HEK293T (cell line): ENCODE measurements at regions not wholly inside any gene's neighbourhood (a gene's known extent, or its start where the extent isn't known, plus 50 kb on each side); places are given as distances from the start of the nearest gene placed in this dataset.

Source experiments
- CTCF ChIA-PET: fragments of 350-600 bp; formaldehyde crosslinking; extraction: SDS; loops from one replicate; lab custom pipeline; 2021; ENCODE audit warnings: antibody characterized with exemption, inconsistent platforms; lab: Yijun Ruan, JAX
- POLR2A ChIA-PET: fragments of 350-600 bp; formaldehyde crosslinking; extraction: SDS; loops from one replicate; lab custom pipeline; 2020; ENCODE audit warnings: antibody characterized with exemption, inconsistent platforms; lab: Yijun Ruan, JAX
- DNase-seq: peaks from one replicate; pipeline ENCODE4 v3.0.0; 2012; ENCODE audit warnings: mixed read lengths; ENCODE audit errors: extremely low spot score
- ARNT ChIP-seq: fragments of 450-650 bp; IDR thresholded peaks from 2 replicates; pipeline ENCODE4 v1.6.1; 2017; ENCODE audit warnings: mild to moderate bottlenecking
- BHLHE40 ChIP-seq: fragments of 450-650 bp; IDR thresholded peaks from 2 replicates; pipeline ENCODE4 v1.6.1; 2016; ENCODE audit warnings: mild to moderate bottlenecking, moderate library complexity, borderline replicate concordance
- CTBP1 ChIP-seq: fragments of 450-650 bp; IDR thresholded peaks from 2 replicates; pipeline ENCODE4 v1.6.1; 2016; ENCODE audit warnings: borderline replicate concordance
- ELF4 ChIP-seq: fragments of 450-650 bp; IDR thresholded peaks from 2 replicates; pipeline ENCODE4 v1.6.1; 2017; ENCODE audit warnings: antibody characterized with exemption
- FOXA1 ChIP-seq: fragments of 450-650 bp; IDR thresholded peaks from 2 replicates; pipeline ENCODE4 v1.6.1; 2016; ENCODE audit warnings: mild to moderate bottlenecking
- FOXK2 ChIP-seq: fragments of 450-650 bp; IDR thresholded peaks from 2 replicates; pipeline ENCODE4 v1.6.1; 2016; ENCODE audit warnings: mild to moderate bottlenecking
- FOXM1 ChIP-seq: fragments of 450-650 bp; IDR thresholded peaks from 2 replicates; pipeline ENCODE4 v1.6.1; 2017; ENCODE audit warnings: mild to moderate bottlenecking, borderline replicate concordance
- HDGF ChIP-seq: fragments of 450-650 bp; IDR thresholded peaks from 2 replicates; pipeline ENCODE4 v1.6.1; 2017; ENCODE audit warnings: antibody characterized with exemption, borderline replicate concordance
- L3MBTL2 ChIP-seq: fragments of 450-650 bp; conservative IDR thresholded peaks from 2 replicates; pipeline ENCODE4 v1.6.1; 2016; ENCODE audit warnings: mild to moderate bottlenecking
- LEF1 ChIP-seq: fragments of 450-650 bp; IDR thresholded peaks from 2 replicates; pipeline ENCODE4 v1.6.1; 2017; ENCODE audit warnings: mild to moderate bottlenecking, borderline replicate concordance
- NFRKB ChIP-seq: fragments of 450-650 bp; IDR thresholded peaks from 2 replicates; pipeline ENCODE4 v1.6.1; 2016; ENCODE audit warnings: mild to moderate bottlenecking, moderate library complexity
- PKNOX1 ChIP-seq: fragments of 450-650 bp; IDR thresholded peaks from 2 replicates; pipeline ENCODE4 v1.6.1; 2016
- SP1 ChIP-seq: fragments of 450-650 bp; IDR thresholded peaks from 2 replicates; pipeline ENCODE4 v1.6.1; 2017
- SUZ12 ChIP-seq: fragments of 450-650 bp; IDR thresholded peaks from 2 replicates; pipeline ENCODE4 v1.6.1; 2016; ENCODE audit warnings: mild to moderate bottlenecking
- TARDBP ChIP-seq: fragments of 450-650 bp; IDR thresholded peaks from 2 replicates; pipeline ENCODE4 v1.6.1; 2016
- ZNF384 ChIP-seq: fragments of 450-650 bp; IDR thresholded peaks from 2 replicates; pipeline ENCODE4 v1.6.1; 2016

- CTCF ChIA-PET = no interaction called here
- no peak for DNase-seq
- no peak for TF ChIP-seq ARNT
- TF ChIP-seq SP1 = no peak
- POLR2A ChIA-PET = no interaction called here
Measured at GRCh38 chr3:46119253-46119652, 88.9 kb downstream of the CCR1 start.

DNA sequence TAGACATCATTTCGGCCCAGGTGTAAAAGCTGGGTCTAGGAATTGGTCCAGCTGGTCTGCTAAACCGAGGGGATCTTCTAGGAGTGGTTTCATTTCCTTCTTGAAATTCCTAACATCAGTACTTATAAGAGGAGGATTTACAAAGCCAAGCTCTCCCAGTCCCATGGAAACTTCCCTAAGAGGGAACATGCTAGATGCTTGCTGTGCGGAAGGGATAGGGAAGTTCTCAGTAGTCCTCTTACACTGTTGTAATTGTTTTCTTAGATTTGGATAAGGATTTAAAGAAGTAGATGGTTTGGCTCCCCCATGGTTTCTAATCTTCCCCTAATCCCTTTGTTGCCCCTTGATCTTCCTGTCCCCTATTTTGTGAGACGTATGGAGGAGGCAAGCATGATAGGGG lies 89.7 kb upstream of the XCR1 start:
- ChIA-PET CTCF (no interaction called here), POLR2A (no interaction called here)
- DNase-seq = no peak
- no peak for TF ChIP-seq BHLHE40
- TF ChIP-seq FOXA1 = no peak
- no peak for TF ChIP-seq ZNF384
- no peak for TF ChIP-seq SUZ12
- no peak for TF ChIP-seq NFRKB
- TF ChIP-seq FOXK2 = no peak
- no peak for TF ChIP-seq LEF1
- no peak for TF ChIP-seq ELF4
- no peak for TF ChIP-seq HDGF
- no peak for TF ChIP-seq FOXM1
- TF ChIP-seq CTBP1 = no peak
- TF ChIP-seq L3MBTL2 = no peak

GRCh38 chr3:46114323-46114988 lies 87.2 kb upstream of the XCR1 start:
- ChIA-PET POLR2A (no interaction called here), CTCF (no interaction called here)
- TF ChIP-seq TARDBP = no peak
- no peak for TF ChIP-seq ZNF384
- TF ChIP-seq NFRKB = no peak
- TF ChIP-seq ELF4 = no peak
- no peak for TF ChIP-seq FOXA1
- TF ChIP-seq ARNT = no peak
- no peak for TF ChIP-seq BHLHE40
- no peak for TF ChIP-seq FOXM1
- TF ChIP-seq SP1 = no peak
- no peak for TF ChIP-seq PKNOX1
- no peak for TF ChIP-seq L3MBTL2
- no peak for TF ChIP-seq FOXK2
- TF ChIP-seq CTBP1 = no peak
- TF ChIP-seq LEF1 = no peak
- no peak for TF ChIP-seq SUZ12
- TF ChIP-seq HDGF = no peak
- DNase-seq = no peak

DNA sequence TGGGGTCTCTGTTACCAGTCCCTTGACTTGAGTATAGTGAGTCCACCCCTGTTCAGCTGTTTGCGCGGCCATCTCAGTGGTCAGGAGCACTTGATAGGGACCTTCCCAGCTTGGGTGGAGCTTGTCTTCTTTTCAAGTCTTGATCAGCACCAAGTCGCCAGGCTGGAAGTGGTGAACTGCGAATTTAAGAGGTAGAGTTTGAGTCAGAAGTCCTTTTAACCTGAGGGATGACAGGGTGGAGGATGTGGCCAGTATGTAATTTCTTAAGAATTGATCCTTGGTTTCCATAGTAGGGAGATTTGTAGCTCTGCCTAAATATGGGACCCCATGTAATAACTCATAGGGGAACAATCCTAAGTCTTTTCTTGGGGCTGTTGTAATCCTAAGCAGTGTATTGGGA lies 86.3 kb upstream of the XCR1 start:
- POLR2A ChIA-PET = no interaction called here
- CTCF ChIA-PET = no interaction called here
- no peak for TF ChIP-seq SP1
- no peak for TF ChIP-seq NFRKB
- TF ChIP-seq BHLHE40 = no peak
- TF ChIP-seq L3MBTL2 = no peak
- no peak for DNase-seq

GRCh38 chr3:46112984-46113383 lies 85.7 kb upstream of the XCR1 start:
- TF ChIP-seq FOXM1 (no peak), HDGF (no peak), LEF1 (no peak), NFRKB (no peak), CTBP1 (no peak), SP1 (no peak), ARNT (no peak), FOXK2 (no peak), SUZ12 (no peak)
- ChIA-PET POLR2A (no interaction called here), CTCF (no interaction called here)
- no peak for DNase-seq

DNA sequence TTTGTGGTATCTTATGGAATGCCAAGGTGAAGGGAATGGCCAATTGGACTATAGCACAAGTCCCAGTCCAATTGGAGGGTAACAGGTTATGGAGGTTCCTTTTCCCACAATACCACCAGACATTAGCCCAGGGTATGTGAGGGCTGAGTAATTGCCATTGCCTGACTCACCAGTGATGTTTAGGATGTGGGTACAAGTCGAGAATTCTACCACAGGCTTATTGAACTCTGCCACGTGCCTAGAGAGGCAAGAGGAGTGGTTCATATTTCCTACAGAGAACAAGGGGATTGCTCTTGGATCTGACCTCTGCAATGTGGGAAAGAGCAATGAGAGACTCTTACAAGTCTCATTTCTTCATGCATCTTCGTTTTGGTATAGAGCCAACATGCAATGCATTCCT lies 85.0 kb upstream of the XCR1 start:
- CTCF ChIA-PET = no interaction called here
- POLR2A ChIA-PET = no interaction called here
- no peak for TF ChIP-seq L3MBTL2
- no peak for TF ChIP-seq FOXK2
- TF ChIP-seq PKNOX1 = no peak
- no peak for TF ChIP-seq FOXA1
- TF ChIP-seq ZNF384 = no peak
- no peak for TF ChIP-seq HDGF
- no peak for TF ChIP-seq BHLHE40
- TF ChIP-seq LEF1 = no peak
- no peak for TF ChIP-seq NFRKB
- TF ChIP-seq CTBP1 = no peak
- DNase-seq = no peak

GRCh38 chr3:46110701-46111493 lies 83.6 kb upstream of the XCR1 start:
- DNase-seq = peak; percentile 25
- POLR2A ChIA-PET = no interaction called here
- no peak for TF ChIP-seq SP1
- no peak for TF ChIP-seq LEF1
- TF ChIP-seq L3MBTL2 = no peak
- no peak for TF ChIP-seq ELF4
- no peak for TF ChIP-seq HDGF
- TF ChIP-seq ARNT = no peak
- no peak for TF ChIP-seq FOXK2
- TF ChIP-seq FOXM1 = no peak
- no peak for TF ChIP-seq TARDBP
- no peak for TF ChIP-seq NFRKB
- no peak for TF ChIP-seq FOXA1
- no peak for TF ChIP-seq BHLHE40
- CTCF ChIA-PET = no interaction called here
